ENCODE measurements at regions not wholly inside any gene's neighbourhood (a gene's known extent, or its start where the extent isn't known, plus 50 kb on each side); places are given as distances from the start of the nearest gene placed in this dataset.

- Histone ChIP-seq H3K4me3 (IDR thresholded peaks at IDR 0.05; ENCODE audit: insufficient read depth, low read depth, low read length) (no peak overlapping the region), H4K20me1 (ENCODE audit: insufficient read depth) (no peaks in the 10 kb centered on the region), H3K4me1 (ENCODE audit: low read depth, poor library complexity, severe bottlenecking) (no peaks in the 10 kb centered on the region), H2AFZ (ENCODE audit: low read depth) (no peak overlapping the region), H3K27me3 (ENCODE audit: insufficient read depth, low read depth) (no peaks in the 10 kb centered on the region), H3K4me2 (no peak overlapping the region), H3K27ac (no peak overlapping the region), H3K9ac (no peak overlapping the region), H3K79me2 (ENCODE audit: insufficient read depth, low read depth) (no peaks in the 10 kb centered on the region), H3K36me3 (ENCODE audit: insufficient read depth) (no peaks in the 10 kb centered on the region)
- no peak for TF ChIP-seq CTCF (conservative IDR thresholded peaks at IDR 0.05; ENCODE audit: low read depth, low read length)
These were observed 840.0 kb downstream of the EPHA3 start for GRCh38 chr3:89947337-89947954.

- Histone ChIP-seq H3K27me3 (ENCODE audit: insufficient read depth, low read depth) (no peaks in the 10 kb centered on the region), H3K79me2 (ENCODE audit: insufficient read depth, low read depth) (no peaks in the 10 kb centered on the region), H3K9ac (no peak overlapping the region), H4K20me1 (ENCODE audit: insufficient read depth) (no peaks in the 10 kb centered on the region), H3K4me3 (IDR thresholded peaks at IDR 0.05; ENCODE audit: insufficient read depth, low read depth, low read length) (no peak overlapping the region), H3K4me1 (ENCODE audit: low read depth, poor library complexity, severe bottlenecking) (no peaks in the 10 kb centered on the region), H2AFZ (ENCODE audit: low read depth) (no peak overlapping the region), H3K27ac (no peak overlapping the region), H3K36me3 (ENCODE audit: insufficient read depth) (no peaks in the 10 kb centered on the region), H3K4me2 (no peak overlapping the region)
- TF ChIP-seq CTCF (conservative IDR thresholded peaks at IDR 0.05; ENCODE audit: low read depth, low read length): no peak
These were observed 840.6 kb downstream of the EPHA3 start for GRCh38 chr3:89948008-89948407.

GRCh38 chr3:89950772-89951171 is 843.4 kb downstream of the EPHA3 start:
- H3K9ac ChIP-seq: no peak overlapping the region
- TF ChIP-seq CTCF (conservative IDR thresholded peaks at IDR 0.05; ENCODE audit: low read depth, low read length): no peak
- no peaks in the 10 kb centered on the region for H3K27me3 ChIP-seq (ENCODE audit: insufficient read depth, low read depth)
- H3K4me1 ChIP-seq (ENCODE audit: low read depth, poor library complexity, severe bottlenecking): no peaks in the 10 kb centered on the region
- H4K20me1 ChIP-seq (ENCODE audit: insufficient read depth): no peaks in the 10 kb centered on the region
- no peak overlapping the region for H3K4me3 ChIP-seq (IDR thresholded peaks at IDR 0.05; ENCODE audit: insufficient read depth, low read depth, low read length)
- H3K4me2 ChIP-seq: no peak overlapping the region
- H3K36me3 ChIP-seq (ENCODE audit: insufficient read depth): no peaks in the 10 kb centered on the region
- H3K27ac ChIP-seq: no peak overlapping the region
- H2AFZ ChIP-seq (ENCODE audit: low read depth): no peak overlapping the region
- no peaks in the 10 kb centered on the region for H3K79me2 ChIP-seq (ENCODE audit: insufficient read depth, low read depth)

GRCh38 chr3:89954137-89954536 is 846.7 kb downstream of the EPHA3 start:
- Histone ChIP-seq H3K27me3 (ENCODE audit: insufficient read depth, low read depth) (no peaks in the 10 kb centered on the region), H3K4me1 (ENCODE audit: low read depth, poor library complexity, severe bottlenecking) (no peaks in the 10 kb centered on the region), H3K9ac (no peak overlapping the region), H2AFZ (ENCODE audit: low read depth) (no peak overlapping the region), H4K20me1 (ENCODE audit: insufficient read depth) (no peaks in the 10 kb centered on the region), H3K4me2 (no peak overlapping the region), H3K36me3 (ENCODE audit: insufficient read depth) (no peaks in the 10 kb centered on the region), H3K79me2 (ENCODE audit: insufficient read depth, low read depth) (no peaks in the 10 kb centered on the region), H3K4me3 (IDR thresholded peaks at IDR 0.05; ENCODE audit: insufficient read depth, low read depth, low read length) (no peak overlapping the region), H3K27ac (no peak overlapping the region)
- TF ChIP-seq CTCF (conservative IDR thresholded peaks at IDR 0.05; ENCODE audit: low read depth, low read length): no peak

All from KMS-11 (cell line).